ENCODE measurements at regions not wholly inside any gene's neighbourhood (a gene's known extent, or its start where the extent isn't known, plus 50 kb on each side); places are given as distances from the start of the nearest gene placed in this dataset.

DNA sequence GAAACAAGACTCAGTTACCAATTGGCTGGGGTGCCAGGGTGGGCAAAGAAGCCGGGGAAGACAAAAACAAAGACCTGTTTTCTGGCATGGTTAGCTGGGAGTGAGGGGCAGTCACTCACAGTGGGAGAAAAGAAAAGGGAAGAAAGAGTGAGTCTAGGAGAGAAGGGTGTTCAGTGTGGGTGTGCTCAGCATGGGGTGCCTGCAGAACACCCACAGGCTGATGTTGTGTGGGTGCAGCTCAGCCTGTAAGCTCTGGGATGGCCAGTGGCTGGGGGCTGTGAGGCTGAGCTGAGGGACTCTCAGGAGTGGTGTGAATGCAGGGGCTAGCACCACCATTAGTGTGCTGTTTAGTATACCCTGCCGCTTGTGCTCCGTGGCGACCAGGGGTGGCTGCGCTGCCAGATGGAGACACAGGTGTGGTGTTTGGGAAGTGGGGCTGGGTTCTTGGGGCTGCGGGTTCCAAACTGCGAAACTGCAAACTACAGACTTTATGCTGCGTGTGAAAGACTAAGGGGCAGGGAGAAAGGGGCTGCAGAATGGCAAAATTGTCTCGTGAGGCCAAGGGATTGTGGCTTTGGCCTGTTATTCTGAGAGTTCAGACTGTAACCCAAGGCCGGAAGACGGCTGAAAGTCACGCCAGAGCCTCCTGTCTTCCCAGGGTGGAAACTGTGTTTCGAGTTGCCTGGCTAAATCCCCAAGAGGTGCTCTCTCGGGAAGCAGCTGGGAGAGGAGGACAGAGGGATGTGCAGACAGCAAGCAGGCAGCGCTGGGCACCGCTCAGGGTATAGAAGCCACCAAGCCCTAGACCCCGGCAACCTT, 156.3 kb downstream of the TTC32 start:
- no peak for DNase-seq (ENCODE audit: extremely low read depth, insufficient read length)
- TF ChIP-seq, protein P1, sequence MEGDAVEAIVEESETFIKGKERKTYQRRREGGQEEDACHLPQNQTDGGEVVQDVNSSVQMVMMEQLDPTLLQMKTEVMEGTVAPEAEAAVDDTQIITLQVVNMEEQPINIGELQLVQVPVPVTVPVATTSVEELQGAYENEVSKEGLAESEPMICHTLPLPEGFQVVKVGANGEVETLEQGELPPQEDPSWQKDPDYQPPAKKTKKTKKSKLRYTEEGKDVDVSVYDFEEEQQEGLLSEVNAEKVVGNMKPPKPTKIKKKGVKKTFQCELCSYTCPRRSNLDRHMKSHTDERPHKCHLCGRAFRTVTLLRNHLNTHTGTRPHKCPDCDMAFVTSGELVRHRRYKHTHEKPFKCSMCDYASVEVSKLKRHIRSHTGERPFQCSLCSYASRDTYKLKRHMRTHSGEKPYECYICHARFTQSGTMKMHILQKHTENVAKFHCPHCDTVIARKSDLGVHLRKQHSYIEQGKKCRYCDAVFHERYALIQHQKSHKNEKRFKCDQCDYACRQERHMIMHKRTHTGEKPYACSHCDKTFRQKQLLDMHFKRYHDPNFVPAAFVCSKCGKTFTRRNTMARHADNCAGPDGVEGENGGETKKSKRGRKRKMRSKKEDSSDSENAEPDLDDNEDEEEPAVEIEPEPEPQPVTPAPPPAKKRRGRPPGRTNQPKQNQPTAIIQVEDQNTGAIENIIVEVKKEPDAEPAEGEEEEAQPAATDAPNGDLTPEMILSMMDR (IDR thresholded peaks at IDR 0.05; ENCODE audit: insufficient read depth, low read length, poor library complexity, severe bottlenecking): no peak
- Histone ChIP-seq H3K27me3 (replicated peaks; ENCODE audit: control insufficient read depth, insufficient read depth, low read length) (no peaks in the 10 kb centered on the region; the same call in none of the 2 replicates), H3K36me3 (ENCODE audit: control insufficient read depth, insufficient read depth, low read length) (no peaks in the 10 kb centered on the region), H3K4me3 (replicated peaks; ENCODE audit: low read depth, low read length) (no peak overlapping the region)

DNA sequence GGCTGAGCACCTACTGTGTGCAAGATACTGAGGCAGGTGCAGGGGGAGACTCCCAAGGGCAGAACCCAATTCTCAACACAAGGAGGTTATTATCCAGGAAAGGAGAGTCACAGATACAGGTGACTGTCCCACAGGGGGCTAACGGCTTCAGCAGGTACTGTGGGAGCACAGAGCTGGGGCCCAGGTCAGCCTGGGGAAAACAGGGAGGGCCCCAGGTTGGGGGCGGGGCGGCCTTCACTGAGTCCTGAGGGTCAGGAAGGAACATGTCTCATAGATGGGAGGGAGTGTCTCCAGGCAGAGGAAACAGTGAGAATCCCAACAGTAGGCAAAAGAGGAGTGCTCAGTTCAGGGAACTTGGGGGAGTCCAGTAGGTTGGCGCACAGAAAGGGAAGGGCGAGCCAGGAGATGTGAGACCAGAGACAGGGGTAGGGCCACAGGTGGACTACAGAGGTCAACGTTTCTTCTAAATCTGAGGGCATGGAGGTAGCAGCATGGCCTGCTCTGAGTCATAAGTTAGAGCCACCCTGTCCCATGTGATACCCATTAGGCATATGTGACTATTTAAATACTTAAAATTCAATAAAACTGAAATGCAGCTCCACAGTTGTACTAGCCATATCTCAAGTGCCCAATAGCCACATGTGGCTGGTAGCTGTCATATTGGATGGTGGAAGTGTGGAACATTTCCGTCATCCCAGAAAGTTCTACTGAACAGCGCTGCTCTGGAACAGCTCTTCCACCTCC, 157.2 kb downstream of the TTC32 start:
- Histone ChIP-seq H3K27me3 (replicated peaks; ENCODE audit: control insufficient read depth, insufficient read depth, low read length) (no peaks in the 10 kb centered on the region; the same call in 1 of the 2 replicates), H3K4me3 (replicated peaks; ENCODE audit: low read depth, low read length) (no peak overlapping the region), H3K36me3 (ENCODE audit: control insufficient read depth, insufficient read depth, low read length) (no peaks in the 10 kb centered on the region)
- no peak for DNase-seq (ENCODE audit: extremely low read depth, insufficient read length)
- TF ChIP-seq, protein P1 (IDR thresholded peaks at IDR 0.05; ENCODE audit: insufficient read depth, low read length, poor library complexity, severe bottlenecking): no peak

DNA sequence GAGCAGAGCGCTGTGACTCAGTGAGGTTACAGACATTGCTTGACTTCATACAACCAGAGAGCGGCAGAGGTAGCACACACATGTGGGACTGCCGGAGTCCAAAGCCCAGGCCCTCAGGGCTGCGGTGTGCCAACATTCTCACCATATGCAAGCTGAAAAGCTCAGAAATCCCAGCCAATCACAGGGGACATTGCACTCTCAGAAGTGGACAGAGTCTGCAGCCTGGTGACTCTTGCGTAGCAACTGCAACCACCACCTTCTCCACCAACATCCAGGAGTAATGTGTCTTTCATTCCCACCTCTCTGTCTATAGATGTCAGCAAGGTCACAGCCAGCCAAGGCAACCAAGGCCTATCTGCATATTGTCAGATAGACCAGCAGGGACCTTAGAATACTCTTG, 158.1 kb downstream of the TTC32 start:
- Histone ChIP-seq H3K36me3 (ENCODE audit: control insufficient read depth, insufficient read depth, low read length) (no peaks in the 10 kb centered on the region), H3K27me3 (replicated peaks; ENCODE audit: control insufficient read depth, insufficient read depth, low read length) (no peaks in the 10 kb centered on the region; the same call in 1 of the 2 replicates), H3K4me3 (replicated peaks; ENCODE audit: low read depth, low read length) (no peak overlapping the region)
- no peak for DNase-seq (ENCODE audit: extremely low read depth, insufficient read length)
- TF ChIP-seq, protein P1 (IDR thresholded peaks at IDR 0.05; ENCODE audit: insufficient read depth, low read length, poor library complexity, severe bottlenecking): no peak

DNA sequence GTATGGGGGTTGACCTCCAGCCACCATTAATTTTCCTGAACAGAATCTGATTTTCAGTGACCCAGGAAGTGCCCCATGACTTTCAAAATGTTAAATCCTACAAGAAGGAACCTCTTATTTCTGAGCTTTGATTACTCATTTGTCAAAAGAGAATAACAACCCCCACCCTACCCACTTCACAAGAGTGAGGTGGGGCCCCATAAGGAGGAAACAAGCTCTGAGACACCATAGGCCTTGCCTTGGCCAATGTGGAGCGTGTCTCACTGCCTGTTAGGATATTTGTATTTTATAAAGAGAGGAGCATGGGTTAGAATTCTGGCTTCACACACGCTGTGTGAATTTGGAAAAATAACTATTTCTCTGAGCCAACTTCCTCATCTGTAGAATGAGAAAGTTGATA, 158.9 kb downstream of the TTC32 start:
- H3K36me3 ChIP-seq (ENCODE audit: control insufficient read depth, insufficient read depth, low read length): no peaks in the 10 kb centered on the region
- TF ChIP-seq, protein P1 (IDR thresholded peaks at IDR 0.05; ENCODE audit: insufficient read depth, low read length, poor library complexity, severe bottlenecking): no peak

GRCh38 chr2:19739256-19739655, 162.5 kb downstream of the TTC32 start:
- no peaks in the 10 kb centered on the region for H3K27me3 ChIP-seq (replicated peaks; ENCODE audit: control insufficient read depth, insufficient read depth, low read length)
- TF ChIP-seq, protein P1 (IDR thresholded peaks at IDR 0.05; ENCODE audit: insufficient read depth, low read length, poor library complexity, severe bottlenecking): no peak
- H3K4me3 ChIP-seq (replicated peaks; ENCODE audit: low read depth, low read length): no peak overlapping the region

More for the DNA sequence above, 158.9 kb downstream of the TTC32 start:
- no peak for DNase-seq (ENCODE audit: extremely low read depth, insufficient read length)
- Histone ChIP-seq H3K4me3 (replicated peaks; ENCODE audit: low read depth, low read length) (no peak overlapping the region), H3K27me3 (replicated peaks; ENCODE audit: control insufficient read depth, insufficient read depth, low read length) (no peaks in the 10 kb centered on the region; the same call in 1 of the 2 replicates)

More at GRCh38 chr2:19739256-19739655, 162.5 kb downstream of the TTC32 start:
- no peaks in the 10 kb centered on the region for H3K36me3 ChIP-seq (ENCODE audit: control insufficient read depth, insufficient read depth, low read length)
- DNase-seq (ENCODE audit: extremely low read depth, insufficient read length): no peak
